BLaER1 (cell line): ENCODE measurements at regions not wholly inside any gene's neighbourhood (a gene's known extent, or its start where the extent isn't known, plus 50 kb on each side); places are given as distances from the start of the nearest gene placed in this dataset.

Experiments
- H3K27ac ChIP-seq: shearing (Covaris generic); formaldehyde crosslinking; 2 replicates; pipeline ENCODE4 v1.8.1; 2022
- H3K27me3 ChIP-seq: shearing (Covaris generic); formaldehyde crosslinking; 2 replicates; pipeline ENCODE4 v1.8.1; 2022
- H3K36me3 ChIP-seq: shearing (Covaris generic); formaldehyde crosslinking; 2 replicates; pipeline ENCODE4 v1.8.1; 2022
- H3K4me1 ChIP-seq: shearing (Covaris generic); formaldehyde crosslinking; 2 replicates; pipeline ENCODE4 v1.8.1; 2022
- H3K4me2 ChIP-seq: shearing (Covaris generic); formaldehyde crosslinking; 2 replicates; pipeline ENCODE4 v1.8.1; 2022
- H3K4me3 ChIP-seq: shearing (Covaris generic); formaldehyde crosslinking; 2 replicates; pipeline ENCODE4 v1.8.1; 2022
- H3K9ac ChIP-seq: shearing (Covaris generic); formaldehyde crosslinking; 2 replicates; pipeline ENCODE4 v1.8.1; 2022
- H3K9me3 ChIP-seq: shearing (Covaris generic); formaldehyde crosslinking; 2 replicates; pipeline ENCODE4 v1.8.1; 2022
- H4K20me1 ChIP-seq: shearing (Covaris generic); formaldehyde crosslinking; 2 replicates; pipeline ENCODE4 v1.8.1; 2022
- Cebpa-rat ChIP-seq: shearing (Covaris generic); IDR thresholded peaks from 2 replicates; pipeline ENCODE4 v1.8.1; 2022

DNA sequence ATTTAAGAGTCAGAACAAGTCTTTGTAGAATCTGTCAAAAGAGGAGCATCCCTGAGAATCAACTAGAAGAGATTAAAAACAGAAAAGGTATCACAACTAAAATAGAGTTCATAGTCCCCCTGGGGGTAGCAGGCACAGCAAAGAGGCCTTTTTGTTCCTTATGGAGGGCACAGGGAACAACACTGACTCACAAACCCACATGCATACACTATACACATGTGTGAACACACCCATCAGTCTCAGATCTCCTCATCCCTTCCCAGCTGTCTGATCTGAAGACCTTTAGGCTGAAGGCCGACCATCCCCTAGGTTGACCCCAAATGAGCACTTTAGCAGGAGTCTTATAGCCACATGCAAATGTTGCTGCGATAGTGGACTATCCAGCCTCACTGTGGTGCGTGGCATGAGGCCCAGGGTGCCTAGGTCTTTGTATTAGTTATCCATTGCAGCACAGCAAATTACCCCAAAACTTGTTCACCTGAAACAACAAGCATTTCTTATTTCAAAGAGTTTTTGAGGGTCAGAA, 236.7 kb upstream of the EGLN3 start:
- TF ChIP-seq Cebpa-rat: no peak
- Histone ChIP-seq H3K4me3 (no peak overlapping the region), H3K9me3 (no peaks in the 10 kb centered on the region), H3K4me2 (no peak overlapping the region), H3K9ac (no peak overlapping the region), H3K36me3 (no peaks in the 10 kb centered on the region), H3K27ac (no peak overlapping the region), H4K20me1 (no peaks in the 10 kb centered on the region), H3K27me3 (no peaks in the 10 kb centered on the region), H3K4me1 (no peaks in the 10 kb centered on the region)

- no peak for TF ChIP-seq Cebpa-rat
- no peak overlapping the region for H3K27ac ChIP-seq
- no peak overlapping the region for H3K9ac ChIP-seq
- no peak overlapping the region for H3K4me3 ChIP-seq
- H4K20me1 ChIP-seq: no peaks in the 10 kb centered on the region
- H3K9me3 ChIP-seq: no peaks in the 10 kb centered on the region
- H3K4me1 ChIP-seq: no peaks in the 10 kb centered on the region
- H3K4me2 ChIP-seq: no peak overlapping the region
- H3K27me3 ChIP-seq: no peaks in the 10 kb centered on the region
- no peaks in the 10 kb centered on the region for H3K36me3 ChIP-seq
Observed at GRCh38 chr14:34187061-34187460, 236.2 kb upstream of the EGLN3 start.

DNA sequence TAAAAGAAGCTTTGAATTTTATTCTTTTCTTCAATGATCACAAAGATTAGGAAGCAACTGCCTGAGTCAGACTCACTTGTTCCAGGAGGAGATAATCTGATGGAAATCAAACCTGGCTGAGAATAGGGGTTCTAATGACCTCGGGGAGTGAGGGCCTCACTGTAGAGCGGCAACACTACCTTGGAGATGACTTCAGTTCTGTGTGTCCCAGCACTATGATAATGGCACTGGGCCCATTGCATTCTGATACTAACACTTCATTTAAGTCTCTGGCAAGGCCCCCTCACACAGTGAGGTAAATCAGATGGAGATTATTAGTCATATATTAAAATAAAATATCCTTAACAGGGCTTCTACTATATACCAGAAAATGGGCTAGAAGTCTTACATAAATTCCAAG, 233.3 kb upstream of the EGLN3 start:
- Histone ChIP-seq H3K9me3 (no peaks in the 10 kb centered on the region), H3K9ac (no peak overlapping the region), H3K4me2 (no peak overlapping the region), H3K4me1 (no peaks in the 10 kb centered on the region; the same call in 1 of the 2 replicates), H3K27me3 (no peaks in the 10 kb centered on the region), H3K4me3 (no peak overlapping the region), H4K20me1 (no peaks in the 10 kb centered on the region), H3K36me3 (no peaks in the 10 kb centered on the region), H3K27ac (no peak overlapping the region)
- no peak for TF ChIP-seq Cebpa-rat

DNA sequence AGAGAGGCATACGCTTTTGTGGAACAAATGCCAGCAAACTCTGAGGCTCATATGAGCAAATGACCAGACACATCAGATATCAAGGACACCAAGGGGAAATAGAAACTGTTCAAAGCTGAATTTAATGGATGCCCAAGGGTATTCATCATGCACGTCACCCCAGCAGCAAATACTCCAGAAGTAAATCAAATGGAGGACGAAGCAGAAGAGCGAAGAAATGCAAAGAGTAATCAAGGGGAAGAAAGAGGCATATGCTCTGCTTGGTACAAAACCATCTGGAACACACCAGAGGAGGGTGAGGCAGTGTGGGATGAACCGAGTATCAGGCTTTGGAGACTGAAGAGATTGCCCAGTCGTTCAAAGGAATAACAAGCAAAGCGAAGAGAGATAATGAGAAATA, 232.6 kb upstream of the EGLN3 start:
- no peaks in the 10 kb centered on the region for H4K20me1 ChIP-seq
- H3K4me3 ChIP-seq: no peak overlapping the region
- H3K27me3 ChIP-seq: no peaks in the 10 kb centered on the region
- H3K4me2 ChIP-seq: no peak overlapping the region
- no peak overlapping the region for H3K27ac ChIP-seq
- no peak overlapping the region for H3K9ac ChIP-seq
- no peaks in the 10 kb centered on the region for H3K9me3 ChIP-seq
- H3K36me3 ChIP-seq: no peaks in the 10 kb centered on the region
- no peaks in the 10 kb centered on the region; the same call in 1 of the 2 replicates for H3K4me1 ChIP-seq
- TF ChIP-seq Cebpa-rat: no peak

GRCh38 chr14:34181338-34181737, 230.5 kb upstream of the EGLN3 start:
- H3K27ac ChIP-seq: no peak overlapping the region
- TF ChIP-seq Cebpa-rat: no peak
- no peaks in the 10 kb centered on the region for H3K36me3 ChIP-seq
- no peaks in the 10 kb centered on the region; the same call in 1 of the 2 replicates for H3K4me1 ChIP-seq
- no peaks in the 10 kb centered on the region for H4K20me1 ChIP-seq
- no peak overlapping the region for H3K4me3 ChIP-seq
- H3K4me2 ChIP-seq: no peak overlapping the region; the same call in 1 of the 2 replicates
- no peak overlapping the region for H3K9ac ChIP-seq
- no peaks in the 10 kb centered on the region for H3K27me3 ChIP-seq
- H3K9me3 ChIP-seq: no peaks in the 10 kb centered on the region

- Histone ChIP-seq H3K36me3 (no peaks in the 10 kb centered on the region), H3K9me3 (no peaks in the 10 kb centered on the region), H3K4me1 (peaks cover 2% of the 10 kb centered on the region), H4K20me1 (no peaks in the 10 kb centered on the region), H3K4me3 (no peak overlapping the region), H3K4me2 (no peak overlapping the region; the same call in 1 of the 2 replicates), H3K27me3 (no peaks in the 10 kb centered on the region), H3K27ac (no peak overlapping the region), H3K9ac (no peak overlapping the region)
- no peak for TF ChIP-seq Cebpa-rat
Observed at GRCh38 chr14:34180869-34181268, 230.0 kb upstream of the EGLN3 start.

DNA sequence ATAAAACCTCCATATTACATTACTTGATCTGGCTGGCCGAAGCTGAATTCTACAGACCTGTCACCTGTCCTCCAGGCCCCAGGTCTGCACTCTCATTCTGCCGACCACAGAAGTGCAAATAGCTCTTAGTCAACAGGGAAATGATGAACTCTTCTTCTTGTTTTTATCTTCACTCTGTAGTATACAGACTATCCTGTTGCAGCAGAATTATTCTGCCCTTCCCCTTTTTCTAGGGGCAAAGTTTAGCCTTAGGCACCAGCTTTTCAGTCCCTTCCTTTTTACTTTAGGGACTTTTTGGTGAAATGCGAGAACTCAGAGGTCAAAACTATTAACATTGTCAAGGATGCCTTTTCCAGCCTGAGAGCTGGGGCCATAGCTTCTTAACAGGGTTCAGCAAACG, 229.6 kb upstream of the EGLN3 start:
- Histone ChIP-seq H3K27me3 (no peaks in the 10 kb centered on the region), H3K4me3 (no peak overlapping the region), H3K27ac (no peak overlapping the region), H3K4me1 (peaks cover 6% of the 10 kb centered on the region), H3K36me3 (no peaks in the 10 kb centered on the region), H4K20me1 (no peaks in the 10 kb centered on the region), H3K4me2 (no peak overlapping the region), H3K9me3 (no peaks in the 10 kb centered on the region), H3K9ac (no peak overlapping the region)
- TF ChIP-seq Cebpa-rat: no peak

GRCh38 chr14:34179727-34180126, 228.9 kb upstream of the EGLN3 start:
- no peak overlapping the region for H3K4me3 ChIP-seq
- no peak overlapping the region for H3K9ac ChIP-seq
- no peaks in the 10 kb centered on the region for H3K9me3 ChIP-seq
- H3K4me2 ChIP-seq: no peak overlapping the region
- no peaks in the 10 kb centered on the region for H3K27me3 ChIP-seq
- H3K36me3 ChIP-seq: no peaks in the 10 kb centered on the region
- peaks cover 7% of the 10 kb centered on the region for H3K4me1 ChIP-seq
- no peak for TF ChIP-seq Cebpa-rat
- no peaks in the 10 kb centered on the region for H4K20me1 ChIP-seq
- no peak overlapping the region for H3K27ac ChIP-seq

DNA sequence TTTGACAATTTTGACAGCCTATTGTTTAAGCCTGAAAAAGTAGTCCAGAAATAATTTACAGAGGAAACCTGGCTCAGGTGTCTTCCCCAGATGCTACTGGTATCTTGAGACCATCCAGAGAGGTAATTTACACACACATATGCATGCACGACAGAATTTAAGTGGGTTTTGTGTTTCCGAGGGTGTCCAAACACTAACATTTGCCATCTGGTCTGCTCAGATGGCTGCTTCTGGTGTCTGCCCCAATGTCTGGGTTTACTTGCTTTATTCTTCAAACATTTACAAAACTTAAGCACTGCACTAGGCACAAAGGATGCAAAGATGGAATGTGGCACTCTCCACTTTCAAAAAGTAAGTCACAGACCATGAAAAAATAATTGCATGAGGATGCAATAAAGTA, 226.6 kb upstream of the EGLN3 start:
- H3K27me3 ChIP-seq: no peaks in the 10 kb centered on the region
- no peak overlapping the region for H3K4me3 ChIP-seq
- H4K20me1 ChIP-seq: no peaks in the 10 kb centered on the region
- H3K36me3 ChIP-seq: no peaks in the 10 kb centered on the region
- H3K4me2 ChIP-seq: no peak overlapping the region
- no peak overlapping the region for H3K27ac ChIP-seq
- H3K9me3 ChIP-seq: no peaks in the 10 kb centered on the region
- no peak for TF ChIP-seq Cebpa-rat
- no peak overlapping the region for H3K9ac ChIP-seq
- H3K4me1 ChIP-seq: peaks cover 7% of the 10 kb centered on the region

- H4K20me1 ChIP-seq: no peaks in the 10 kb centered on the region
- H3K36me3 ChIP-seq: no peaks in the 10 kb centered on the region
- peaks cover 7% of the 10 kb centered on the region for H3K4me1 ChIP-seq
- H3K27ac ChIP-seq: no peak overlapping the region
- H3K4me2 ChIP-seq: peak overlapping the region; percentile 45
- H3K27me3 ChIP-seq: no peaks in the 10 kb centered on the region
- H3K9ac ChIP-seq: no peak overlapping the region
- no peaks in the 10 kb centered on the region for H3K9me3 ChIP-seq
- TF ChIP-seq Cebpa-rat: no peak
- no peak overlapping the region for H3K4me3 ChIP-seq
Observed at GRCh38 chr14:34175574-34175973, 224.7 kb upstream of the EGLN3 start.

- H3K4me1 ChIP-seq: peaks cover 7% of the 10 kb centered on the region
- no peak for TF ChIP-seq Cebpa-rat
- no peaks in the 10 kb centered on the region for H4K20me1 ChIP-seq
- H3K4me3 ChIP-seq: no peak overlapping the region
- H3K36me3 ChIP-seq: no peaks in the 10 kb centered on the region
- H3K9ac ChIP-seq: no peak overlapping the region
- H3K4me2 ChIP-seq: no peak overlapping the region
- H3K27ac ChIP-seq: no peak overlapping the region
- no peaks in the 10 kb centered on the region for H3K9me3 ChIP-seq
- no peaks in the 10 kb centered on the region for H3K27me3 ChIP-seq
Observed at GRCh38 chr14:34174973-34175372, 224.1 kb upstream of the EGLN3 start.
